ENCODE measurements at regions not wholly inside any gene's neighbourhood (a gene's known extent, or its start where the extent isn't known, plus 50 kb on each side); places are given as distances from the start of the nearest gene placed in this dataset.

- no peak overlapping the region for H3K4me3 ChIP-seq
- DNase-seq (ENCODE audit: extremely low spot score in 2 of 2): no peak
- TF ChIP-seq, protein P1, sequence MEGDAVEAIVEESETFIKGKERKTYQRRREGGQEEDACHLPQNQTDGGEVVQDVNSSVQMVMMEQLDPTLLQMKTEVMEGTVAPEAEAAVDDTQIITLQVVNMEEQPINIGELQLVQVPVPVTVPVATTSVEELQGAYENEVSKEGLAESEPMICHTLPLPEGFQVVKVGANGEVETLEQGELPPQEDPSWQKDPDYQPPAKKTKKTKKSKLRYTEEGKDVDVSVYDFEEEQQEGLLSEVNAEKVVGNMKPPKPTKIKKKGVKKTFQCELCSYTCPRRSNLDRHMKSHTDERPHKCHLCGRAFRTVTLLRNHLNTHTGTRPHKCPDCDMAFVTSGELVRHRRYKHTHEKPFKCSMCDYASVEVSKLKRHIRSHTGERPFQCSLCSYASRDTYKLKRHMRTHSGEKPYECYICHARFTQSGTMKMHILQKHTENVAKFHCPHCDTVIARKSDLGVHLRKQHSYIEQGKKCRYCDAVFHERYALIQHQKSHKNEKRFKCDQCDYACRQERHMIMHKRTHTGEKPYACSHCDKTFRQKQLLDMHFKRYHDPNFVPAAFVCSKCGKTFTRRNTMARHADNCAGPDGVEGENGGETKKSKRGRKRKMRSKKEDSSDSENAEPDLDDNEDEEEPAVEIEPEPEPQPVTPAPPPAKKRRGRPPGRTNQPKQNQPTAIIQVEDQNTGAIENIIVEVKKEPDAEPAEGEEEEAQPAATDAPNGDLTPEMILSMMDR (IDR thresholded peaks at IDR 0.05): no peak
- TF ChIP-seq POLR2A (IDR thresholded peaks at IDR 0.05): no peak
- TF ChIP-seq POLR2AphosphoS5 (IDR thresholded peaks at IDR 0.05; ENCODE audit: insufficient read depth in 1 of 2, low read depth in 1 of 2): no peak
- no peaks in the 10 kb centered on the region for H3K36me3 ChIP-seq
- H3K9me3 ChIP-seq: no peaks in the 10 kb centered on the region
- no peak overlapping the region for H3K27ac ChIP-seq
- H3K27me3 ChIP-seq: no peaks in the 10 kb centered on the region
- intact Hi-C loops (cut with DNase I): no loop called here
- H3K4me1 ChIP-seq: no peaks in the 10 kb centered on the region
These were observed 844.9 kb downstream of the OLFM4 start for GRCh38 chr13:53873558-53873957.

- no peak for DNase-seq (ENCODE audit: extremely low spot score in 2 of 2)
- no peaks in the 10 kb centered on the region for H3K4me1 ChIP-seq
- H3K27ac ChIP-seq: no peak overlapping the region
- H3K4me3 ChIP-seq: no peak overlapping the region
- H3K9me3 ChIP-seq: no peaks in the 10 kb centered on the region
- no peaks in the 10 kb centered on the region for H3K36me3 ChIP-seq
- intact Hi-C loops (cut with DNase I): no loop called here
- H3K27me3 ChIP-seq: no peaks in the 10 kb centered on the region
- TF ChIP-seq POLR2A (IDR thresholded peaks at IDR 0.05): no peak
These were observed 850.2 kb downstream of the OLFM4 start for GRCh38 chr13:53878861-53879260.

- Histone ChIP-seq H3K27me3 (no peaks in the 10 kb centered on the region), H3K27ac (no peak overlapping the region), H3K36me3 (no peaks in the 10 kb centered on the region), H3K4me3 (no peak overlapping the region), H3K9me3 (no peaks in the 10 kb centered on the region), H3K4me1 (no peaks in the 10 kb centered on the region)
- no peak for DNase-seq (ENCODE audit: extremely low spot score in 2 of 2)
- TF ChIP-seq POLR2A (IDR thresholded peaks at IDR 0.05) (no peak), POLR2AphosphoS5 (IDR thresholded peaks at IDR 0.05; ENCODE audit: insufficient read depth in 1 of 2, low read depth in 1 of 2) (no peak)
- TF ChIP-seq, protein P1 (IDR thresholded peaks at IDR 0.05): no peak
- intact Hi-C loops (cut with DNase I): no loop called here
These were observed 857.4 kb downstream of the OLFM4 start for GRCh38 chr13:53885997-53886396.

DNA sequence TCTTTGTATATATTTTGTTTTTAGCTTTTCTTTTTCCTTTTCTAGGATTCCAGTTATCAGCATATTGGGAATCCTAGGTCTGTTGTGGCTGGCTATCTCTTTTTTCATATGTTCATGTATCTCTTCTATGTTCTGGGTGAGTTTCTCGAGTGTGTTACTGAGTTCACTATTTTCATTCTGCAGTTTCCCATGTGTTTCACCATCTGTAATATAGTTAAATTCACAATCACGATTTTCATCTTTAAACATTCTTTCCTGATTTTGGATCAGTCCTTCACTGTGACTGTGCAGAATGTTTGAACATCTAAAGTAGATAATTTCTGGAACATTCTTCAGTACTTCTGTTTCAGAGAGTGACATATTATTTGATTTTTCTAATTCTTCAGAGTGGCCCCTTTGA is 862.1 kb downstream of the OLFM4 start:
- Histone ChIP-seq H3K9me3 (no peaks in the 10 kb centered on the region), H3K36me3 (no peaks in the 10 kb centered on the region), H3K27ac (no peak overlapping the region), H3K4me3 (no peak overlapping the region), H3K4me1 (no peaks in the 10 kb centered on the region), H3K27me3 (no peaks in the 10 kb centered on the region)
- intact Hi-C loops (cut with DNase I): no loop called here
- DNase-seq (ENCODE audit: extremely low spot score in 2 of 2): no peak
- TF ChIP-seq POLR2A (IDR thresholded peaks at IDR 0.05): no peak
- TF ChIP-seq POLR2AphosphoS5 (IDR thresholded peaks at IDR 0.05; ENCODE audit: insufficient read depth in 1 of 2, low read depth in 1 of 2): no peak
- TF ChIP-seq, protein P1 (IDR thresholded peaks at IDR 0.05): no peak

DNA sequence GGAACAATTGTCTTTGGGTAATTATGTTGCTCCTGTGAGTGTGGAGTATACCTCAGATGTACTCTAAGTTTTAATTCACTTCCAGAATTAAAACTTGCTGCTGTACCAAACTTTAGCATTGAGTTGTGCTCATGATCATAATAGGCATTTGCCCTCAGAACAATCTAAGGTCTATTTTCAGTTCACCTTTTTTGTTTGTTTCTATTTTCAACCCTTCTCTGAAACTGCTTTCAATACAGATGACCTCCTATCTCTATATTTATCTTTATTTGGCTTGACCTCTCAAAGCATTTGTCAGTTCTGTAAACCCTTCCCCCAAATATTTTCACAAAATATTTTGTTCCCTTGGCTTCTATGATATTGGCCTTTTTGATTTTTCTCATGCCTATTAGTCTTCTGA is 873.0 kb downstream of the OLFM4 start:
- Histone ChIP-seq H3K27ac (no peak overlapping the region), H3K4me3 (no peak overlapping the region), H3K4me1 (no peaks in the 10 kb centered on the region), H3K9me3 (no peaks in the 10 kb centered on the region), H3K36me3 (no peaks in the 10 kb centered on the region), H3K27me3 (no peaks in the 10 kb centered on the region)
- intact Hi-C loops (cut with DNase I): no loop called here
- no peak for DNase-seq (ENCODE audit: extremely low spot score in 2 of 2)
- TF ChIP-seq POLR2AphosphoS5 (IDR thresholded peaks at IDR 0.05; ENCODE audit: insufficient read depth in 1 of 2, low read depth in 1 of 2) (no peak), POLR2A (IDR thresholded peaks at IDR 0.05) (no peak)
- TF ChIP-seq, protein P1 (IDR thresholded peaks at IDR 0.05): no peak

GRCh38 chr13:53907891-53908290 is 879.3 kb downstream of the OLFM4 start:
- H3K27me3 ChIP-seq: no peaks in the 10 kb centered on the region
- no peaks in the 10 kb centered on the region for H3K9me3 ChIP-seq
- DNase-seq (ENCODE audit: extremely low spot score in 2 of 2): no peak
- H3K27ac ChIP-seq: no peak overlapping the region
- H3K4me1 ChIP-seq: no peaks in the 10 kb centered on the region
- intact Hi-C loops (cut with DNase I): no loop called here
- TF ChIP-seq POLR2AphosphoS5 (IDR thresholded peaks at IDR 0.05; ENCODE audit: insufficient read depth in 1 of 2, low read depth in 1 of 2) (no peak), POLR2A (IDR thresholded peaks at IDR 0.05) (no peak)
- TF ChIP-seq, protein P1 (IDR thresholded peaks at IDR 0.05): no peak
- H3K36me3 ChIP-seq: no peaks in the 10 kb centered on the region
- H3K4me3 ChIP-seq: no peak overlapping the region
